K562 (cell line): ENCODE measurements at regions not wholly inside any gene's neighbourhood (a gene's known extent, or its start where the extent isn't known, plus 50 kb on each side); places are given as distances from the start of the nearest gene placed in this dataset.

Source experiments
- ATAC-seq: fragments of 200-7000 bp; cut with Tn5 transposase; 3 replicates; pipeline ENCODE4 v1.9.1; 2020; ENCODE audit warnings: moderate library complexity
- BruUV-seq: library from RNA; stranded (reverse); fragments of 400-500 nt; replicated peaks from 2 replicates; lab custom pipeline; 2021; lab: Mats Ljungman, UMichigan
- CTCF ChIA-PET: fragments of 300-600 bp; formaldehyde crosslinking; extraction: SDS; loops from one replicate; lab custom pipeline; 2021; ENCODE audit warnings: low intra/inter-chr PET ratio; lab: Yijun Ruan, JAX
- POLR2A ChIA-PET: fragments of 300-600, 350-650 bp; sonication (Branson Sonifier 250); formaldehyde crosslinking; extraction: SDS; loops from one replicate; lab custom pipeline; 2021; ENCODE audit warnings: antibody characterized with exemption, inconsistent platforms; lab: Yijun Ruan, JAX
- DNase-seq, 4 experiments: peaks; one replicate each; pipeline versions ENCODE4 v3.0.0 to v3.0.0-alpha.2; 2011 to 2018; ENCODE audit warnings: low spot score in 3 of 4, mixed read lengths in 3 of 4; ENCODE audit errors: extremely low read depth in 1 of 4
- FAIRE-seq: peaks from 2 replicates; lab custom pipeline; 2011; peaks lifted over from hg19 to GRCh38; lab: Jason Lieb, UNC
- H2AFZ ChIP-seq: 2 replicates; pipeline ENCODE4 v1.6.0; 2011; ENCODE audit warnings: low read depth, low read length, control low read depth, inconsistent platforms
- H3K27ac ChIP-seq: fragments of 200-600 bp; 3 replicates; pipeline ENCODE4 v1.8.0; 2011; ENCODE audit warnings: low read depth, mild to moderate bottlenecking, control low read depth, inconsistent platforms, low read length, moderate library complexity, mixed read lengths; ENCODE audit errors: extremely low read depth
- H3K27me3 ChIP-seq, 2 experiments: fragments of 300-600 bp in 1 of 2; 2 replicates in 1 of 2; 3 replicates in 1 of 2; pipeline versions ENCODE4 v1.6.0 to v1.8.0; 2011; ENCODE audit warnings: inconsistent platforms in 2 of 2, low read length in 2 of 2, mild to moderate bottlenecking in 1 of 2, mixed read lengths in 1 of 2, moderate library complexity in 1 of 2; ENCODE audit not compliant: control insufficient read depth in 2 of 2, insufficient read depth in 2 of 2
- H3K36me3 ChIP-seq: fragments of 300-600 bp; 3 replicates; pipeline ENCODE4 v1.8.0; 2011; ENCODE audit warnings: mild to moderate bottlenecking, low read length, inconsistent platforms; ENCODE audit not compliant: control insufficient read depth, insufficient read depth
- H3K4me1 ChIP-seq, 2 experiments: fragments of 200-600 bp in 1 of 2; replicated peaks in 1 of 2; 2 replicates in 1 of 2; 3 replicates in 1 of 2; pipeline versions ENCODE4 v1.5.1 to v1.8.0; 2011; ENCODE audit warnings: inconsistent platforms in 2 of 2, low read length in 2 of 2, mild to moderate bottlenecking in 1 of 2, mixed read lengths in 1 of 2, moderate library complexity in 1 of 2; ENCODE audit not compliant: control insufficient read depth in 2 of 2, insufficient read depth in 2 of 2
- H3K4me2 ChIP-seq: 2 replicates; pipeline ENCODE4 v1.6.1; 2011; ENCODE audit warnings: low read length, control low read depth, inconsistent platforms, mixed read lengths; ENCODE audit not compliant: insufficient read depth
- H3K4me3 ChIP-seq: fragments of 200-600 bp; sonication (generic), shearing (Covaris generic); 2 replicates; pipeline ENCODE4 v1.5.1; 2016; ENCODE audit warnings: control low read depth, inconsistent platforms
- H3K79me2 ChIP-seq: fragments of 200-600 bp; 3 replicates; pipeline ENCODE4 v1.8.0; 2011; ENCODE audit warnings: low read length, inconsistent platforms; ENCODE audit not compliant: control insufficient read depth, insufficient read depth
- H3K9ac ChIP-seq, 2 experiments: 2 replicates each; pipeline versions ENCODE4 v1.6.0 to v1.6.1; 2011; ENCODE audit warnings: low read depth in 2 of 2, low read length in 2 of 2, control low read depth in 1 of 2, inconsistent platforms in 1 of 2, mild to moderate bottlenecking in 1 of 2, mixed read lengths in 1 of 2; ENCODE audit not compliant: insufficient read depth in 1 of 2
- H3K9me1 ChIP-seq: one replicate; pipeline ENCODE4 v1.6.0; 2011; ENCODE audit warnings: inconsistent platforms, mild to moderate bottlenecking, low read length, moderate library complexity; ENCODE audit not compliant: control insufficient read depth, insufficient read depth
- H3K9me3 ChIP-seq: replicated peaks from 2 replicates; pipeline ENCODE4 v1.5.1; 2011; ENCODE audit warnings: low read depth, low read length, inconsistent platforms; ENCODE audit not compliant: control insufficient read depth, insufficient read depth
- H4K20me1 ChIP-seq: replicated peaks from 2 replicates; pipeline ENCODE4 v1.6.1; 2011; ENCODE audit warnings: low read length, inconsistent platforms, mixed read lengths; ENCODE audit not compliant: control insufficient read depth, insufficient read depth
- ATF2 ChIP-seq: sonication (generic); formaldehyde crosslinking; IDR thresholded peaks from 2 replicates; pipeline ENCODE4 v1.8.1; 2022; ENCODE audit warnings: missing genetic modification reagents
- CEBPG ChIP-seq, 3 experiments: fragments of 200-800 bp in 1 of 3; sonication (Bioruptor generic) in 1 of 3; sonication (generic) in 1 of 3; formaldehyde crosslinking in 1 of 3; IDR thresholded peaks in 2 of 3; conservative IDR thresholded peaks in 1 of 3; 2 replicates each; pipeline versions ENCODE4 v1.6.1 to v1.8.0; 2016 to 2022; ENCODE audit warnings: missing compliant biosample characterization in 2 of 3, missing genetic modification characterization in 2 of 3, mild to moderate bottlenecking in 1 of 3, missing genetic modification reagents in 1 of 3
- DMBX1 ChIP-seq: fragments of 250-450 bp; sonication (Bioruptor Pico); IDR thresholded peaks from 2 replicates; pipeline ENCODE4 v1.8.0; 2022; ENCODE audit warnings: inconsistent platforms, mild to moderate bottlenecking, moderate library complexity, borderline replicate concordance
- FIP1L1 ChIP-seq: fragments of 200-400 bp; formaldehyde crosslinking; IDR thresholded peaks from 2 replicates; pipeline ENCODE4 v1.6.1; 2018; ENCODE audit warnings: mild to moderate bottlenecking, low read depth, low read length; ENCODE audit not compliant: poor library complexity, severe bottlenecking
- HDGF ChIP-seq: fragments of 450-650 bp; IDR thresholded peaks from 2 replicates; pipeline ENCODE4 v1.6.1; 2016
- IFI16 ChIP-seq: fragments of 250-450 bp; sonication (Bioruptor Pico); IDR thresholded peaks from 2 replicates; pipeline ENCODE4 v2.1.2; 2022; ENCODE audit warnings: mild to moderate bottlenecking, inconsistent platforms
- KLF16 ChIP-seq: IDR thresholded peaks from 2 replicates; pipeline ENCODE4 v1.6.1; 2016; ENCODE audit warnings: antibody characterized with exemption
- MXD1 ChIP-seq: fragments of 250-450 bp; sonication (Bioruptor Pico); IDR thresholded peaks from 2 replicates; pipeline ENCODE4 v1.8.0; 2021; ENCODE audit warnings: borderline replicate concordance, mild to moderate bottlenecking, moderate library complexity; ENCODE audit not compliant: poor library complexity, severe bottlenecking
- NCOA6 ChIP-seq: fragments of 450-650 bp; IDR thresholded peaks from 2 replicates; pipeline ENCODE4 v1.6.1; 2017; ENCODE audit warnings: mild to moderate bottlenecking
- NFXL1 ChIP-seq: fragments of 450-650 bp; formaldehyde crosslinking; IDR thresholded peaks from 2 replicates; pipeline ENCODE4 v1.4.0; 2021; ENCODE audit warnings: mild to moderate bottlenecking
- POU5F1 ChIP-seq: fragments of 150-350 bp; IDR thresholded peaks from 2 replicates; pipeline ENCODE4 v1.6.1; 2014; ENCODE audit warnings: borderline replicate concordance, low read length, low read depth, mild to moderate bottlenecking; ENCODE audit not compliant: partially characterized antibody
- RAD51 ChIP-seq: fragments of 450-650 bp; IDR thresholded peaks from 2 replicates; pipeline ENCODE4 v1.7.1; 2016; ENCODE audit warnings: low read depth, mild to moderate bottlenecking, borderline replicate concordance
- RB1 ChIP-seq: fragments of 450-650 bp; IDR thresholded peaks from 2 replicates; pipeline ENCODE4 v1.6.1; 2017; ENCODE audit warnings: low read depth, mild to moderate bottlenecking
- SUPT5H ChIP-seq: fragments of 450-650 bp; IDR thresholded peaks from 2 replicates; pipeline ENCODE4 v1.6.1; 2016
- TAF1 ChIP-seq: IDR thresholded peaks from 2 replicates; pipeline ENCODE4 v1.6.1; 2011; ENCODE audit warnings: mild to moderate bottlenecking, low read length, moderate library complexity; ENCODE audit not compliant: insufficient read depth, control insufficient read depth, severe bottlenecking; ENCODE audit errors: extremely low read depth
- TARDBP ChIP-seq: fragments of 450-650 bp; IDR thresholded peaks from 2 replicates; pipeline ENCODE4 v1.6.1; 2016
- ZNF124 ChIP-seq: sonication (generic); formaldehyde crosslinking; IDR thresholded peaks from 2 replicates; pipeline ENCODE4 v1.8.1; 2022; ENCODE audit warnings: missing genetic modification reagents
- ZNF609 ChIP-seq: sonication (generic); formaldehyde crosslinking; IDR thresholded peaks from 2 replicates; pipeline ENCODE4 v1.8.1; 2023; ENCODE audit warnings: missing genetic modification reagents, mild to moderate bottlenecking, borderline replicate concordance
- WGBS: fragments of 100-300 bp; shearing (Covaris generic); methylation state at CpG from one replicate; pipeline ENCODE4 v1.1.6; 2016; ENCODE audit warnings: low coverage, mixed read lengths; ENCODE audit not compliant: insufficient coverage; ENCODE audit errors: missing lambda C conversion rate; 5-methylcytosine and 5-hydroxymethylcytosine counted together
- in situ Hi-C: fragments of 300-500 bp; cut with MboI; formaldehyde crosslinking; loops from 4 replicates; pipeline ENCODE4 v1.15.0; 2018; ENCODE audit warnings: inconsistent platforms, mixed read lengths
- intact Hi-C: fragments of 100-400 bp; cut with micrococcal nuclease; formaldehyde crosslinking; loops from 2 replicates; pipeline ENCODE4 v1.14.2; 2022

GRCh38 chr1:213840575-213840974, 147.2 kb upstream of the PROX1 start:
- no peak for FAIRE-seq
- in situ Hi-C loops: no loop called here
- BruUV-seq: no TSS peak
- TF ChIP-seq ZNF124 (no peak), ZNF609 (no peak), ATF2 (CRISPR knock-in tag) (no peak), IFI16 (no peak), RB1 (no peak), CEBPG (CRISPR knock-in tag; IDR thresholded peaks at IDR 0.05) (no peak), CEBPG (tag; conservative IDR thresholded peaks at IDR 0.05 in 1 of 2, IDR thresholded peaks at IDR 0.05 in 1 of 2) (no peak), KLF16 (no peak), SUPT5H (no peak), POU5F1 (no peak), NFXL1 (no peak), DMBX1 (CRISPR knock-in tag) (no peak), RAD51 (no peak), MXD1 (CRISPR knock-in tag) (no peak), TAF1 (no peak), HDGF (no peak), NCOA6 (no peak), TARDBP (no peak), FIP1L1 (no peak)

More at GRCh38 chr1:213840575-213840974, 147.2 kb upstream of the PROX1 start:
- intact Hi-C loops: no loop called here
- Histone ChIP-seq H3K9ac (no peak overlapping the region), H3K9me3 (no peaks in the 10 kb centered on the region), H3K27me3 (no peaks in the 10 kb centered on the region), H3K4me1 (no peaks in the 10 kb centered on the region), H2AFZ (no peak overlapping the region), H3K9me1 (no peaks in the 10 kb centered on the region), H4K20me1 (no peaks in the 10 kb centered on the region), H3K79me2 (no peaks in the 10 kb centered on the region), H3K4me3 (no peak overlapping the region), H3K27ac (no peak overlapping the region), H3K36me3 (no peaks in the 10 kb centered on the region), H3K4me2 (no peak overlapping the region)
- DNase-seq: no peak
- ChIA-PET POLR2A (no interaction called here), CTCF (no interaction called here)
- ATAC-seq: no peak
- 0% methylated on average over 3 of the region's 3 CpGs for WGBS
